K562 (cell line): ENCODE measurements at regions not wholly inside any gene's neighbourhood (a gene's known extent, or its start where the extent isn't known, plus 50 kb on each side); places are given as distances from the start of the nearest gene placed in this dataset.

ENCODE experiments used
- ATAC-seq: fragments of 200-7000 bp; cut with Tn5 transposase; 3 replicates; pipeline ENCODE4 v1.9.1; 2020; ENCODE audit warnings: moderate library complexity
- BruUV-seq: library from RNA; stranded (reverse); fragments of 400-500 nt; replicated peaks from 2 replicates; lab custom pipeline; 2021; lab: Mats Ljungman, UMichigan
- CTCF ChIA-PET: fragments of 300-600 bp; formaldehyde crosslinking; extraction: SDS; loops from one replicate; lab custom pipeline; 2021; ENCODE audit warnings: low intra/inter-chr PET ratio; lab: Yijun Ruan, JAX
- POLR2A ChIA-PET: fragments of 300-600, 350-650 bp; sonication (Branson Sonifier 250); formaldehyde crosslinking; extraction: SDS; loops from one replicate; lab custom pipeline; 2021; ENCODE audit warnings: antibody characterized with exemption, inconsistent platforms; lab: Yijun Ruan, JAX
- DNase-seq, 4 experiments: peaks; one replicate each; pipeline versions ENCODE4 v3.0.0 to v3.0.0-alpha.2; 2011 to 2018; ENCODE audit warnings: low spot score in 3 of 4, mixed read lengths in 3 of 4; ENCODE audit errors: extremely low read depth in 1 of 4
- FAIRE-seq: peaks from 2 replicates; lab custom pipeline; 2011; peaks lifted over from hg19 to GRCh38; lab: Jason Lieb, UNC
- H2AFZ ChIP-seq: 2 replicates; pipeline ENCODE4 v1.6.0; 2011; ENCODE audit warnings: low read depth, low read length, control low read depth, inconsistent platforms
- H3K27ac ChIP-seq: fragments of 200-600 bp; 3 replicates; pipeline ENCODE4 v1.8.0; 2011; ENCODE audit warnings: low read depth, mild to moderate bottlenecking, control low read depth, inconsistent platforms, low read length, moderate library complexity, mixed read lengths; ENCODE audit errors: extremely low read depth
- H3K27me3 ChIP-seq, 2 experiments: fragments of 300-600 bp in 1 of 2; 2 replicates in 1 of 2; 3 replicates in 1 of 2; pipeline versions ENCODE4 v1.6.0 to v1.8.0; 2011; ENCODE audit warnings: inconsistent platforms in 2 of 2, low read length in 2 of 2, mild to moderate bottlenecking in 1 of 2, mixed read lengths in 1 of 2, moderate library complexity in 1 of 2; ENCODE audit not compliant: control insufficient read depth in 2 of 2, insufficient read depth in 2 of 2
- H3K36me3 ChIP-seq: fragments of 300-600 bp; 3 replicates; pipeline ENCODE4 v1.8.0; 2011; ENCODE audit warnings: mild to moderate bottlenecking, low read length, inconsistent platforms; ENCODE audit not compliant: control insufficient read depth, insufficient read depth
- H3K4me1 ChIP-seq, 2 experiments: fragments of 200-600 bp in 1 of 2; replicated peaks in 1 of 2; 2 replicates in 1 of 2; 3 replicates in 1 of 2; pipeline versions ENCODE4 v1.5.1 to v1.8.0; 2011; ENCODE audit warnings: inconsistent platforms in 2 of 2, low read length in 2 of 2, mild to moderate bottlenecking in 1 of 2, mixed read lengths in 1 of 2, moderate library complexity in 1 of 2; ENCODE audit not compliant: control insufficient read depth in 2 of 2, insufficient read depth in 2 of 2
- H3K4me2 ChIP-seq: 2 replicates; pipeline ENCODE4 v1.6.1; 2011; ENCODE audit warnings: low read length, control low read depth, inconsistent platforms, mixed read lengths; ENCODE audit not compliant: insufficient read depth
- H3K4me3 ChIP-seq: fragments of 200-600 bp; sonication (generic), shearing (Covaris generic); 2 replicates; pipeline ENCODE4 v1.5.1; 2016; ENCODE audit warnings: control low read depth, inconsistent platforms
- H3K79me2 ChIP-seq: fragments of 200-600 bp; 3 replicates; pipeline ENCODE4 v1.8.0; 2011; ENCODE audit warnings: low read length, inconsistent platforms; ENCODE audit not compliant: control insufficient read depth, insufficient read depth
- H3K9ac ChIP-seq, 2 experiments: 2 replicates each; pipeline versions ENCODE4 v1.6.0 to v1.6.1; 2011; ENCODE audit warnings: low read depth in 2 of 2, low read length in 2 of 2, control low read depth in 1 of 2, inconsistent platforms in 1 of 2, mild to moderate bottlenecking in 1 of 2, mixed read lengths in 1 of 2; ENCODE audit not compliant: insufficient read depth in 1 of 2
- H3K9me1 ChIP-seq: one replicate; pipeline ENCODE4 v1.6.0; 2011; ENCODE audit warnings: inconsistent platforms, mild to moderate bottlenecking, low read length, moderate library complexity; ENCODE audit not compliant: control insufficient read depth, insufficient read depth
- H3K9me3 ChIP-seq: replicated peaks from 2 replicates; pipeline ENCODE4 v1.5.1; 2011; ENCODE audit warnings: low read depth, low read length, inconsistent platforms; ENCODE audit not compliant: control insufficient read depth, insufficient read depth
- H4K20me1 ChIP-seq: replicated peaks from 2 replicates; pipeline ENCODE4 v1.6.1; 2011; ENCODE audit warnings: low read length, inconsistent platforms, mixed read lengths; ENCODE audit not compliant: control insufficient read depth, insufficient read depth
- BCLAF1 ChIP-seq, 2 experiments: fragments of 450-650 bp in 1 of 2; IDR thresholded peaks; 2 replicates each; pipeline ENCODE4 v1.6.1; 2011 to 2017; ENCODE audit warnings: low read depth in 2 of 2, antibody characterized with exemption in 1 of 2, borderline replicate concordance in 1 of 2, low read length in 1 of 2, mild to moderate bottlenecking in 1 of 2, mixed read lengths in 1 of 2; ENCODE audit not compliant: control insufficient read depth in 1 of 2
- CUX1 ChIP-seq: fragments of 200-800 bp; sonication (Bioruptor generic); IDR thresholded peaks from 2 replicates; pipeline ENCODE4 v1.6.1; 2016; ENCODE audit warnings: missing genetic modification characterization, missing compliant biosample characterization
- EZH2 ChIP-seq: IDR thresholded peaks from 2 replicates; pipeline ENCODE4 v1.6.1; 2012; ENCODE audit warnings: low read depth, mild to moderate bottlenecking, inconsistent platforms, low read length, borderline replicate concordance
- MCM5 ChIP-seq: fragments of 450-650 bp; IDR thresholded peaks from 2 replicates; pipeline ENCODE4 v1.6.1; 2016; ENCODE audit warnings: low read depth
- NBN ChIP-seq: fragments of 450-650 bp; IDR thresholded peaks from 2 replicates; pipeline ENCODE4 v1.6.1; 2016; ENCODE audit warnings: low read depth, mild to moderate bottlenecking
- NFATC3 ChIP-seq: fragments of 450-650 bp; IDR thresholded peaks from 2 replicates; pipeline ENCODE4 v1.6.1; 2017; ENCODE audit warnings: mild to moderate bottlenecking
- SMAD2 ChIP-seq: fragments of 150-350 bp; IDR thresholded peaks from 2 replicates; pipeline ENCODE4 v1.6.1; 2014; ENCODE audit warnings: low read depth, mild to moderate bottlenecking, low read length
- SNAPC5 ChIP-seq: fragments of 250-450 bp; sonication (Bioruptor Pico); IDR thresholded peaks from 2 replicates; pipeline ENCODE4 v1.8.0; 2021; ENCODE audit warnings: moderate library complexity, mild to moderate bottlenecking, inconsistent platforms
- ZNF239 ChIP-seq: fragments of 250-450 bp; sonication (Bioruptor Pico); IDR thresholded peaks from 2 replicates; pipeline ENCODE4 v1.4.0; 2020; ENCODE audit warnings: mild to moderate bottlenecking
- ZNF277 ChIP-seq: fragments of 250-450 bp; sonication (Bioruptor Pico); IDR thresholded peaks from 2 replicates; pipeline ENCODE4 v1.8.0; 2022; ENCODE audit warnings: inconsistent platforms, mild to moderate bottlenecking, moderate library complexity, borderline replicate concordance
- in situ Hi-C: fragments of 300-500 bp; cut with MboI; formaldehyde crosslinking; loops from 4 replicates; pipeline ENCODE4 v1.15.0; 2018; ENCODE audit warnings: inconsistent platforms, mixed read lengths
- intact Hi-C: fragments of 100-400 bp; cut with micrococcal nuclease; formaldehyde crosslinking; loops from 2 replicates; pipeline ENCODE4 v1.14.2; 2022

GRCh38 chr6:81575442-81575841 lies 177.0 kb downstream of the TENT5A start:
- Histone ChIP-seq H3K36me3 (no peaks in the 10 kb centered on the region), H3K9me1 (no peaks in the 10 kb centered on the region), H2AFZ (no peak overlapping the region), H3K9ac (no peak overlapping the region), H3K27me3 (no peaks in the 10 kb centered on the region), H3K79me2 (no peaks in the 10 kb centered on the region), H3K4me3 (no peak overlapping the region), H3K9me3 (no peaks in the 10 kb centered on the region), H3K4me1 (no peaks in the 10 kb centered on the region), H4K20me1 (no peaks in the 10 kb centered on the region), H3K27ac (no peak overlapping the region), H3K4me2 (no peak overlapping the region)
- ChIA-PET POLR2A (no interaction called here), CTCF (no interaction called here)
- DNase-seq (no peak), ATAC-seq (no peak), FAIRE-seq (no peak)
- BruUV-seq: no TSS peak
- in situ Hi-C loops: no loop called here
- intact Hi-C loops: no loop called here
- TF ChIP-seq ZNF277 (CRISPR knock-in tag): no peak
- TF ChIP-seq MCM5: no peak
- TF ChIP-seq NFATC3: no peak
- TF ChIP-seq SNAPC5 (CRISPR knock-in tag): no peak
- TF ChIP-seq NBN: no peak
- TF ChIP-seq CUX1 (CRISPR knock-in tag): no peak
- TF ChIP-seq EZH2: no peak
- TF ChIP-seq SMAD2: no peak
- no peak for TF ChIP-seq ZNF239
- TF ChIP-seq BCLAF1 (IDR thresholded peaks at IDR 0.05; ENCODE audit: borderline replicate concordance in 1 of 2, control insufficient read depth in 1 of 2, low read depth in 2 of 2, low read length in 1 of 2): no peak
